Tibial artery (tissue), 4 donors: ENCODE measurements at regions not wholly inside any gene's neighbourhood (a gene's known extent, or its start where the extent isn't known, plus 50 kb on each side); places are given as distances from the start of the nearest gene placed in this dataset.

Experiments
- DNase-seq, 2 donors: peaks; one replicate each; pipeline ENCODE4 v3.0.0-alpha.2; 2019
- H3K27ac ChIP-seq, 2 donors: fragments of 200-600 bp; sonication (generic) in 1 of 2; 1 replicate in 1 of 2; 2 replicates in 1 of 2; pipeline ENCODE4 v1.5.1; 2018 to 2019; ENCODE audit warnings: mild to moderate bottlenecking in 1 of 2
- H3K27me3 ChIP-seq, 2 donors: fragments of 200-600 bp; sonication (generic) in 1 of 2; one replicate each; pipeline versions ENCODE4 v1.5.1 to v1.6.0; 2016 to 2019
- H3K36me3 ChIP-seq, 3 donors: fragments of 200-600 bp; sonication (generic) in 2 of 3; one replicate each; pipeline ENCODE4 v1.5.1; 2016 to 2019; ENCODE audit warnings: mild to moderate bottlenecking in 2 of 3
- H3K4me1 ChIP-seq, 4 donors: fragments of 200-600 bp; sonication (generic) in 2 of 4; 1 replicate in 3 of 4; 2 replicates in 1 of 4; pipeline ENCODE4 v1.5.1; 2016 to 2019
- H3K4me3 ChIP-seq, 2 donors: fragments of 200-600 bp; sonication (generic) in 1 of 2; 1 replicate in 1 of 2; 2 replicates in 1 of 2; pipeline ENCODE4 v1.5.1; 2018 to 2019; ENCODE audit warnings: mild to moderate bottlenecking in 2 of 2
- H3K9me3 ChIP-seq, 3 donors: fragments of 200-600 bp; sonication (generic) in 1 of 3; one replicate each; pipeline ENCODE4 v1.5.1; 2016 to 2019
- intact Hi-C: fragments of 100-400 bp; cut with DNase I; formaldehyde crosslinking; loops from one replicate; pipeline ENCODE4 v1.15.0; 2023; ENCODE audit warnings: low total_unique reads
- TF ChIP-seq, protein P1 (sequence below), 2 experiments: fragments of 200-600 bp in 1 of 2; fragments of 450-650 bp in 1 of 2; IDR thresholded peaks; one replicate each; pipeline ENCODE4 v1.5.1; 2017 to 2019; ENCODE audit warnings: antibody characterized with exemption in 2 of 2, mild to moderate bottlenecking in 1 of 2, moderate library complexity in 1 of 2

DNA sequence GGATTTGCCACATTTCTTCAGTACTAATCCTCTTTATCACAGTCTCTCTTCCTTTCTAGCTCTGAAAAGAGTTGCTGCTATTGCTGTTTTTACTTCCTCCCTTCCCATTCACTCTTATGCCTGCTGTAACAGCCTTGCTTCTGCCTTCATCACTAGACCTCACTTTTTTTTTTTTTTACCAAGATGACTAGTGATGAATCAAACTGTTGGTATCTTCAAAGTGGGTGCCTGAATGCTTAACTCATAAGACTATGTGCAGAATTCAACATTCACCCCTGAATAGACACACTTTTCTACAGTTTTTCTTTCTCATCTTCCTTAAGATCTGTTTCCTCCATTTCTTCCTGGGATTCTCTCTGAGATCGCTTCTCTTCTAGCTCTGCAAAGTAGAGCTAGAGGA lies 217.2 kb upstream of the HTR2A start:
- TF ChIP-seq, protein P1, sequence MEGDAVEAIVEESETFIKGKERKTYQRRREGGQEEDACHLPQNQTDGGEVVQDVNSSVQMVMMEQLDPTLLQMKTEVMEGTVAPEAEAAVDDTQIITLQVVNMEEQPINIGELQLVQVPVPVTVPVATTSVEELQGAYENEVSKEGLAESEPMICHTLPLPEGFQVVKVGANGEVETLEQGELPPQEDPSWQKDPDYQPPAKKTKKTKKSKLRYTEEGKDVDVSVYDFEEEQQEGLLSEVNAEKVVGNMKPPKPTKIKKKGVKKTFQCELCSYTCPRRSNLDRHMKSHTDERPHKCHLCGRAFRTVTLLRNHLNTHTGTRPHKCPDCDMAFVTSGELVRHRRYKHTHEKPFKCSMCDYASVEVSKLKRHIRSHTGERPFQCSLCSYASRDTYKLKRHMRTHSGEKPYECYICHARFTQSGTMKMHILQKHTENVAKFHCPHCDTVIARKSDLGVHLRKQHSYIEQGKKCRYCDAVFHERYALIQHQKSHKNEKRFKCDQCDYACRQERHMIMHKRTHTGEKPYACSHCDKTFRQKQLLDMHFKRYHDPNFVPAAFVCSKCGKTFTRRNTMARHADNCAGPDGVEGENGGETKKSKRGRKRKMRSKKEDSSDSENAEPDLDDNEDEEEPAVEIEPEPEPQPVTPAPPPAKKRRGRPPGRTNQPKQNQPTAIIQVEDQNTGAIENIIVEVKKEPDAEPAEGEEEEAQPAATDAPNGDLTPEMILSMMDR (IDR thresholded peaks at IDR 0.05): no peak
- no peak overlapping the region for H3K27ac ChIP-seq
- intact Hi-C loops: no loop called here
- H3K9me3 ChIP-seq: no peaks in the 10 kb centered on the region
- no peaks in the 10 kb centered on the region for H3K36me3 ChIP-seq
- peaks cover 0 to 4% (median 0%) of the 10 kb centered on the region in 4 donors for H3K4me1 ChIP-seq
- H3K4me3 ChIP-seq: no peak overlapping the region
- H3K27me3 ChIP-seq: no peaks in the 10 kb centered on the region
- no peak for DNase-seq

DNA sequence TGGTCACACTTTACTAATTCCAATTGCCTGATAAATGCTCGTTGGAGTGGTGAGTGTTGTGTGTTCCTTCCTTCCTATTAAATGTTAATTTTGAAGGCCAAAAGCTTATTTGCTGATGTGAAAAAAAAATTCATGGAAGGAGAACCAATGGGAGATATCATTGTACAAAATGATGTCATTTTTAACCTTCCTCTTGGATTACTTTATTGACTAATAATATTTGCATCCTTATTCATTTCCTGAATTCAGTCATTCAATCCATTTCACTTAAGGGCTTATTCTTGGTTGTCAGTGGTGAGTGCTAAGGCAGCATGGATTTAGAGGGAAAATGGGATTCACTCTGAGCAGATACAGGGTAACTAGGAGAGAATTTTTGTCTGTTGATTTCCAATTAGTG lies 216.0 kb upstream of the HTR2A start:
- Histone ChIP-seq H3K27ac (no peak overlapping the region), H3K9me3 (no peaks in the 10 kb centered on the region), H3K4me3 (no peak overlapping the region), H3K36me3 (no peaks in the 10 kb centered on the region), H3K27me3 (no peaks in the 10 kb centered on the region), H3K4me1 (peaks cover 0 to 4% (median 0%) of the 10 kb centered on the region in 4 donors)
- intact Hi-C loops: no loop called here
- no peak for DNase-seq
- TF ChIP-seq, protein P1 (IDR thresholded peaks at IDR 0.05): no peak

DNA sequence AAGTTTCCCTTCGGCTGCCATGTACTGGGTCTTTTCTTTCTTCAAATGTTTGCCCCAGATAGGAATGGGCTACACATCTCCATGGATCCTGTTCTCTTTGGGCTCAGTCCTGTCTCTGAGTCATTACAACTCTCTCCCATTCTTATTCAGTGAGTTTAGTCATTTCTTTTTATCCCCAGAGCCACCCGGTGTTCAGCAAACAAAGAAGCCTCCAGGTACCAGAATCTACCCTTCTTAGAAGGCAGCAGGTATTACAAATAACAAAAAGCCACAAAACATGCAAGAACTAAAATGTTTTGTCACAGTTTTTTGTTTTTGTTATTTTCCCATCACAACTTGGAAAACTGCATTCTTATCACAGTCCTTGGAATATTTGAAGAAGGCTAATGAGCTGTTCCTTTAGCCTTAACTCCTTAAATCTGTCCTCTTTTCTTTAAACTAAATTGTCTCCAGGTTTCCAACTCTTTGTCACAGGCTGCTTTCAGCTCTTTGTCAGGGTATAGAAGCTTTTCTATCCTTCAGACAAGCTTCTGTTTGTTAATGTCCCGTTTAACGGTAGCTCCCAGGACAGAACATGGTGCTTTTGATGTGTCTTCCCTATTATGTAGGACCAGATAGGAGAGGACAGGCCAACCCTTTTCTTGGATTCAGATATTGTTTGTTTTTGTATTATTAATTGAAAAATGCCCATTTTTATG lies 215.5 kb upstream of the HTR2A start:
- intact Hi-C loops: no loop called here
- DNase-seq: no peak
- no peaks in the 10 kb centered on the region for H3K36me3 ChIP-seq
- H3K4me3 ChIP-seq: no peak overlapping the region
- H3K9me3 ChIP-seq: no peaks in the 10 kb centered on the region
- H3K27me3 ChIP-seq: no peaks in the 10 kb centered on the region
- TF ChIP-seq, protein P1 (IDR thresholded peaks at IDR 0.05): no peak
- no peak overlapping the region for H3K27ac ChIP-seq
- H3K4me1 ChIP-seq: no peaks in the 10 kb centered on the region

DNA sequence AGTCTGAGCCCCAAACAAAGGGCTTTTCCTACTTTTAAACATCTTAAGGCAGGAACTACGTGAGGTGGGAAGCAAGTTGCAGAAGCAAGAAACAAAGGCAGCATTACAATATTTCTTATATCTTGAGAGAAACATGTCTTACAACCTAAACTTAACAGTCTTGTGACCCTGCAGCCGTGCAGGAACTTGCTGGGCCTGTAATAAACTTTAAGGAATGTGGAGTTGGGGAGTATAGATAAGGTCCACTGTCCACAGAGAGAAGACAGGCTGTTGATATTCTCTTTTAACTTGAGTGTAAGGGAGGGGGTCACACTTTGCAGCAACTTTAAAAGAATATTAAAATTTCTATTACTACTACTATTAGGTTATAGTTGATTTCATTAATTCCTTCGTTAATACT lies 214.6 kb upstream of the HTR2A start:
- Histone ChIP-seq H3K9me3 (no peaks in the 10 kb centered on the region), H3K4me3 (no peak overlapping the region), H3K27me3 (no peaks in the 10 kb centered on the region), H3K4me1 (no peaks in the 10 kb centered on the region), H3K27ac (no peak overlapping the region), H3K36me3 (no peaks in the 10 kb centered on the region)
- no peak for DNase-seq
- intact Hi-C loops: no loop called here
- TF ChIP-seq, protein P1 (IDR thresholded peaks at IDR 0.05): no peak

DNA sequence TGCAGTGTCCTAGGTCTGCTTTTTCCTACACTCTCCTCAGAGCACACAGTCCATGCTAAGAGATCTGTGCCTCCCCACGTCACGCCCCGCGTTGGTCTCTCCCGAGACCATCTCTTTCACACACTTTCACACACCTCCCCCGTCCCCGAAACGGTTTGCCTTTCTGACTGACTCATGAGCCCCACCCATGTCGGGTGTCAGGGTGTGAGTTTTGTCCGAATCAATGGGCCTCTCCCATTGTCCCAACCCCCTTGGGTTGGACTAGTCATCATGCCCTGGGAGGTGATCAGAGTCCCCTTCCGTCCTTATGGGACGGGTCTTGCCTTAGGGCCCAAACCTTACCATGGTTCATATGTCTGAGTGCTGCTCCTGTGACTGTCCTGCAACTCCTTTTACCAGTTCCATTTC lies 214.0 kb upstream of the HTR2A start:
- H3K4me1 ChIP-seq: no peaks in the 10 kb centered on the region
- H3K4me3 ChIP-seq: no peak overlapping the region
- DNase-seq: no peak
- no peaks in the 10 kb centered on the region for H3K27me3 ChIP-seq
- no peak overlapping the region for H3K27ac ChIP-seq
- TF ChIP-seq, protein P1 (IDR thresholded peaks at IDR 0.05): no peak
- no peaks in the 10 kb centered on the region for H3K9me3 ChIP-seq
- intact Hi-C loops: no loop called here
- no peaks in the 10 kb centered on the region for H3K36me3 ChIP-seq

DNA sequence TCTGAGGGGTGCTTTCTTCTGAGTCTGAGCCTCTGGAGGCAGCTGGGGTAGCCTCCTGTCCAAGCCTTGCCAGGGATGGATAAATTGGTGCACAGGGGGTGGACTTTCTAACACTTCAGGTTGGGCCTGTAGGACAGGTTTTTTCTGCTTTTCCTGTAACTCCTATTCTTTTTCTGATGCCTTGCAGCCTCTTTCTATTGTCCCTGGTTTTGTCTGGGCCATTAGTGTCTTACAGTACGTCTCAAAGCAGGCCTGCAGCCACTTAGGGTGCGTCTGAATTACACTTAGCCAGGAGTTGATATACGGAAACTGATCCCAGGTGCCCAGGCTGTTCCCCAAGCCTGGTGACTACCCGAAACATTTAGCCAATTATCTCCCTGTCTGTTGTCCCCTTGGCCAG lies 213.3 kb upstream of the HTR2A start:
- no peaks in the 10 kb centered on the region for H3K4me1 ChIP-seq
- intact Hi-C loops: no loop called here
- no peaks in the 10 kb centered on the region for H3K9me3 ChIP-seq
- DNase-seq: no peak
- H3K27me3 ChIP-seq: no peaks in the 10 kb centered on the region
- H3K27ac ChIP-seq: no peak overlapping the region
- TF ChIP-seq, protein P1 (IDR thresholded peaks at IDR 0.05): no peak
- no peaks in the 10 kb centered on the region for H3K36me3 ChIP-seq
- H3K4me3 ChIP-seq: no peak overlapping the region
